PC-3 (cell line): ENCODE measurements at regions not wholly inside any gene's neighbourhood (a gene's known extent, or its start where the extent isn't known, plus 50 kb on each side); places are given as distances from the start of the nearest gene placed in this dataset.

Experiments used
- EZH2 ChIP-seq: fragments of 300-600 bp; sonication (generic); IDR thresholded peaks from one replicate; pipeline ENCODE4 v1.6.1; 2017; ENCODE audit warnings: antibody characterized with exemption, mild to moderate bottlenecking, low read length; ENCODE audit not compliant: unreplicated experiment
- EZH2phosphoT487 ChIP-seq: fragments of 300-600 bp; sonication (generic); IDR thresholded peaks from 2 replicates; pipeline ENCODE4 v1.6.1; 2018; ENCODE audit warnings: mild to moderate bottlenecking, antibody characterized with exemption, low read length, borderline replicate concordance
- TF ChIP-seq, protein P1 (sequence below): fragments of 300-600 bp; sonication (generic); conservative IDR thresholded peaks from 2 replicates; pipeline ENCODE4 v1.5.1; 2017; ENCODE audit warnings: antibody characterized with exemption, low read depth, mild to moderate bottlenecking, low read length

- TF ChIP-seq, protein P1, sequence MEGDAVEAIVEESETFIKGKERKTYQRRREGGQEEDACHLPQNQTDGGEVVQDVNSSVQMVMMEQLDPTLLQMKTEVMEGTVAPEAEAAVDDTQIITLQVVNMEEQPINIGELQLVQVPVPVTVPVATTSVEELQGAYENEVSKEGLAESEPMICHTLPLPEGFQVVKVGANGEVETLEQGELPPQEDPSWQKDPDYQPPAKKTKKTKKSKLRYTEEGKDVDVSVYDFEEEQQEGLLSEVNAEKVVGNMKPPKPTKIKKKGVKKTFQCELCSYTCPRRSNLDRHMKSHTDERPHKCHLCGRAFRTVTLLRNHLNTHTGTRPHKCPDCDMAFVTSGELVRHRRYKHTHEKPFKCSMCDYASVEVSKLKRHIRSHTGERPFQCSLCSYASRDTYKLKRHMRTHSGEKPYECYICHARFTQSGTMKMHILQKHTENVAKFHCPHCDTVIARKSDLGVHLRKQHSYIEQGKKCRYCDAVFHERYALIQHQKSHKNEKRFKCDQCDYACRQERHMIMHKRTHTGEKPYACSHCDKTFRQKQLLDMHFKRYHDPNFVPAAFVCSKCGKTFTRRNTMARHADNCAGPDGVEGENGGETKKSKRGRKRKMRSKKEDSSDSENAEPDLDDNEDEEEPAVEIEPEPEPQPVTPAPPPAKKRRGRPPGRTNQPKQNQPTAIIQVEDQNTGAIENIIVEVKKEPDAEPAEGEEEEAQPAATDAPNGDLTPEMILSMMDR: no peak
- TF ChIP-seq EZH2 (no peak), EZH2phosphoT487 (no peak)
Measured at GRCh38 chr7:17234030-17234397, 64.4 kb upstream of the AHR start.
